Activated naive CD8-positive, alpha-beta T cell treated with anti-CD3 and anti-CD28 coated beads, Interleukin-2, amount 10 ng/mL, durations not matched to agents 7 days and 5 days (primary cell): ENCODE measurements at regions not wholly inside any gene's neighbourhood (a gene's known extent, or its start where the extent isn't known, plus 50 kb on each side); places are given as distances from the start of the nearest gene placed in this dataset.
A peak's percentile ranks its signal among the peaks of the same experiment; 100 is the strongest.
"Not testable (repeated sequence)": the region's sequence is repeated elsewhere in the genome, so short reads cannot be mapped to it uniquely, and the experiment has no call there.

Experiments used
- ATAC-seq: fragments of 150-1000 bp; cut with Tn5 transposase; one replicate; pipeline ENCODE4 v1.10.0; 2021; ENCODE audit warnings: low read depth, moderate library complexity
- POLR2A ChIA-PET: fragments of 350-600 bp; sonication (Branson Sonifier 250); formaldehyde crosslinking; loops from one replicate; lab custom pipeline; 2021; ENCODE audit warnings: antibody characterized with exemption; lab: Charles Lee
- DNase-seq: peaks from one replicate; pipeline ENCODE4 v3.0.0; 2021
- H3K27ac Mint-ChIP-seq: one replicate; pipeline ENCODE4 v1.8.0; 2022; ENCODE audit warnings: mild to moderate bottlenecking, mixed read lengths
- H3K27me3 Mint-ChIP-seq: one replicate; pipeline ENCODE4 v1.8.0; 2022; ENCODE audit warnings: mild to moderate bottlenecking, moderate library complexity, mixed read lengths
- H3K36me3 Mint-ChIP-seq: one replicate; pipeline ENCODE4 v1.8.0; 2021; ENCODE audit warnings: mild to moderate bottlenecking, mixed read lengths
- H3K4me1 Mint-ChIP-seq: one replicate; pipeline ENCODE4 v1.8.0; 2021; ENCODE audit warnings: mixed read lengths
- H3K4me3 Mint-ChIP-seq: one replicate; pipeline ENCODE4 v1.8.0; 2022; ENCODE audit warnings: mild to moderate bottlenecking, moderate library complexity, mixed read lengths
- H3K9me3 Mint-ChIP-seq: one replicate; pipeline ENCODE4 v1.8.0; 2021; ENCODE audit warnings: mixed read lengths

DNA sequence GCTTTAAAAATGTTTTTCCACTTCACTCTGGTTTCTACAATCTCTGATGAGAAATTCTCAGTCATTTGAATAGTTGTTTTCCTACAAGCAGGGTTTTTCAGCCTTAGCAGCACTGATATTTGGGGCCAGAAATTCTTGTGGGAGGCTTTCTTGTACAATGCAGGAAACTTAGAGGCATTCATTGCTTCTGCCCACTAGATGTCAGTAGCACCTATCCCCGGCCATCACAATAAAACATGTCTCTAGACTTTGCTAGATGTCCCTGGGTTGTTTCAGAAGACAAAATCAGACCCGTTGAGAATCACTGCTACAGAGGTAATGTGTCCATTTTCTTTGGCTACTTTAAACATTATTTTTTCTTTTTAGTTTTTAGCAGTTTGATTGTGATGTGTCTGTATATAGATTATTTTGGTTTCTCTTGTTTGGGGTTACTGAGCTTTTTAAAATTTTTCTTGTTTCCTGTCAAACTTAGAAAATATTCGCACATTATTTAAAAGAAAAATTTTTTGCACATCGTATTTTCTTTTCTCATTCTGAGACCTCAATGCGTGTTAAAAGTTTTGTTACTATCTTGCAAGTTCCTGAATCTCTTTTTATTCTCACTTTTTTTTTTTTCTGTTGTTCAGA lies 60.8 kb upstream of the CCDC179 start:
- ATAC-seq (peak; percentile 50), DNase-seq (no peak)
- H3K4me1 Mint-ChIP-seq, result peaks cover 5% of the 10 kb centered on the region
- H3K27ac Mint-ChIP-seq, result no peak overlapping the region
- no peaks in the 10 kb centered on the region for H3K9me3 Mint-ChIP-seq
- no peak overlapping the region for H3K4me3 Mint-ChIP-seq
- POLR2A ChIA-PET, result no interaction called here
- no peaks in the 10 kb centered on the region for H3K27me3 Mint-ChIP-seq
- no peaks in the 10 kb centered on the region for H3K36me3 Mint-ChIP-seq

DNA sequence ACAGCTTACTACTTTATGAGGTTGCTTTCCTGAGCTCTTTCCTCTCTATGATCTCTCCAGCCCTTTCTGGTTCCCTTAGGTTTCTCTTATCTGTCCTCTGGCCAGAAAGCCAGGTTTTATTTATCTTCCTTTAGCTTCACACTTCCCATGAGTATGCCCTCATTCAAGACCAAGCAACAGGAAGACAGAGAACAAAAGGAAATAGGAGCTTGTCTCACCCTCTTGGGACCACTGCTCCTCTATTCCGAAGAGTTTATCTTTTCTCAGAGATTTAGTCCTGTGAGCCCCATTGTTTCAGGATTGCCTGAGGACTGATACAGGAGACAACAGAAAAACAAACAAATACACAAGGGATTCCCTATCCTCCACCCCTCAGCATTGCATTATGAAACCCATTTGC lies 62.4 kb upstream of the CCDC179 start:
- DNase-seq (no peak), ATAC-seq (no peak)
- Mint-ChIP-seq H3K27me3 (no peaks in the 10 kb centered on the region), H3K4me1 (peaks cover 5% of the 10 kb centered on the region), H3K27ac (no peak overlapping the region), H3K36me3 (no peaks in the 10 kb centered on the region), H3K4me3 (no peak overlapping the region), H3K9me3 (no peaks in the 10 kb centered on the region)
- POLR2A ChIA-PET, result no interaction called here

DNA sequence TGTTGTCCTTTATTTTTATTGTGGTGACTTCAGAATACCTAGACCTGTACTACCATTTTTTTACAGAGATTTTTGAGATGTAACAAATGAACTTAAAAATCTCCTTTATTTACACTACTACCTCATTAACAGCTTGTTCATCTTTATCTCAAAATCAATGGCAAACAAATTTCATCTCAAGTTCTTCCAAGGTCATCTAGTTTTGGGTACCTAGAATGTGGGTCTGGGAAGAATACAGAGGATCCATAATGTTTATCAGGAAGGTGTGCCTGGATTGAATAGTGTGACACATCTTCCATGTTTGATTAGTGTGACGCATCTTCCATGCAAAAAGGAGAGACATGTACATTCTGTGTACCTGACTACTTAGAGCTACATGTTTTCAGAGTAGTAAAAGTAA lies 63.3 kb upstream of the CCDC179 start:
- Mint-ChIP-seq H3K4me3 (no peak overlapping the region), H3K27ac (no peak overlapping the region), H3K36me3 (no peaks in the 10 kb centered on the region), H3K4me1 (peaks cover 5% of the 10 kb centered on the region), H3K9me3 (no peaks in the 10 kb centered on the region), H3K27me3 (no peaks in the 10 kb centered on the region)
- POLR2A ChIA-PET, result no interaction called here
- ATAC-seq (no peak), DNase-seq (no peak)

DNA sequence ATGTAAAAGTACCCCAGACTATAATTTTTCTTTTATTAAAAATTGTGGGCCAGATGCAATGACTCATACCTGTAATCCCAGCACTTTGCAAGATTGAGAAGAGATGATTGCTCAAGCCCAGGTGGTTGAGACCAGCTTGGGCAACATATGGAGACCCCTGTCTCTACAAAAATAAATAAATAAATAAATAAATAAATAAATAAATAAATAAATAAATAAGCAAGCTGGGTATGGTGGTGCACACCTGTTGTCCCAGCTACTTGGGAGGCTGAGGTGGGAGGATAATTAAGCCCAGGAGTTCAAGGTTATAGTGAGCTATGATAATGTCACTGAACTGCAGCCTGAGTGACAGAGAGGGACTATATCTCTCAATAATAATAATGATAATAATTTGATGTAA lies 66.1 kb upstream of the CCDC179 start:
- Mint-ChIP-seq H3K36me3 (no peaks in the 10 kb centered on the region), H3K27ac (no peak overlapping the region), H3K27me3 (no peaks in the 10 kb centered on the region), H3K9me3 (no peaks in the 10 kb centered on the region), H3K4me1 (peaks cover 4% of the 10 kb centered on the region), H3K4me3 (no peak overlapping the region)
- DNase-seq (no peak), ATAC-seq (no peak)
- POLR2A ChIA-PET, result no interaction called here

DNA sequence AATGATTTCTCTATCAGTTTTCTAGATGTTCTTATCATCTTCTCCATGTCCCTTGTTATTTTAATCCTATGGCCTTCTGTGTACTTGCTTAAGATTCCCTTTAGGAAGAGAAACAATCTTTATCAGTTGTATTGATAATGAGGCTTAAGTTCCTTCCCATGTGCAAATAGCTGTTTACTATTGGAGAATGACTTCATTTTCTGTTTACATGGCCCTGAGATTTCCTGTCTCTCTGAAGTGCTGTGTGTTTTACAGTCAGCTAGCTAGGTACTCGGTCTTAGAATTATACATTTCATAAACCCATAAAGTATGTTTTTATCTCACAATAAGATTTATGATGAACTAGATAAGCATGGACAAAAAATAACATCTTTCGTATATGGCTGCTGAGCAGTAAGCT lies 67.5 kb upstream of the CCDC179 start:
- Mint-ChIP-seq H3K4me3 (no peak overlapping the region), H3K9me3 (no peaks in the 10 kb centered on the region), H3K27me3 (no peaks in the 10 kb centered on the region), H3K27ac (no peak overlapping the region), H3K4me1 (peaks cover 4% of the 10 kb centered on the region), H3K36me3 (no peaks in the 10 kb centered on the region)
- DNase-seq (no peak), ATAC-seq (no peak)
- POLR2A ChIA-PET, result no interaction called here

DNA sequence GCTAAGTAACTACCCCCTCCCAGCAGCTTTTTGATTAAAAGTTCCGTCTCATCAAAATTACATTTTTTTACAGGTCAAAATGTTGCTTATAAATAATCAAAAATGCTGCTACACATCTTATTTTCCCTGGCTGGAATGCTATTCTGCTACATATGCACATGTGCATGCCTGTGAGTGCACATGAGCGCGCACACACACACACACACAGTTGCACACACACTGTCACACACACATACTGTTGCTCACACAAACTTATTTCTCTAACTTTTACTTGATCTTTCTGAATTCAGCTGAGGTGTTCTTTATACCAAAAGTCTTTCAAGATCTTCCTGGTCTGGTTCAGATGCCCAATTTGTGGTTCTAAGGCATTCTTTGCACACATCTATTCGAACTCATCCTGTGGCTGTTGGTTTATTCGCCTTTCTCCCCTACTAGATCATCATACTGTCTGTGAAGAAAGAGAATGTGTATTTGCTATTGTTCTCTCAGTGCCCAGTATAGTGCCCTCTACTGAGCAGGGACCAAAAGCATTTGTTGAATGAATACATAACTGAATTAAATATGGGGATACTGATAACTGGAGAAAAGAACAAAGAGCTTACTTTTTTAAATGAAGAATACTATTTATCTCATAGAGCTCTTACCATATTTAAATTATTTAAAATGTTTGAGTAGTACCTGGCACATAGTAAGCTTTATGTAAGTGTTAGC lies 68.1 kb upstream of the CCDC179 start:
- no peaks in the 10 kb centered on the region for H3K27me3 Mint-ChIP-seq
- ATAC-seq (no peak), DNase-seq (no peak)
- POLR2A ChIA-PET, result no interaction called here
- H3K4me3 Mint-ChIP-seq, result no peak overlapping the region
- no peaks in the 10 kb centered on the region for H3K9me3 Mint-ChIP-seq
- no peak overlapping the region for H3K27ac Mint-ChIP-seq
- no peaks in the 10 kb centered on the region for H3K36me3 Mint-ChIP-seq
- peaks cover 4% of the 10 kb centered on the region for H3K4me1 Mint-ChIP-seq

DNA sequence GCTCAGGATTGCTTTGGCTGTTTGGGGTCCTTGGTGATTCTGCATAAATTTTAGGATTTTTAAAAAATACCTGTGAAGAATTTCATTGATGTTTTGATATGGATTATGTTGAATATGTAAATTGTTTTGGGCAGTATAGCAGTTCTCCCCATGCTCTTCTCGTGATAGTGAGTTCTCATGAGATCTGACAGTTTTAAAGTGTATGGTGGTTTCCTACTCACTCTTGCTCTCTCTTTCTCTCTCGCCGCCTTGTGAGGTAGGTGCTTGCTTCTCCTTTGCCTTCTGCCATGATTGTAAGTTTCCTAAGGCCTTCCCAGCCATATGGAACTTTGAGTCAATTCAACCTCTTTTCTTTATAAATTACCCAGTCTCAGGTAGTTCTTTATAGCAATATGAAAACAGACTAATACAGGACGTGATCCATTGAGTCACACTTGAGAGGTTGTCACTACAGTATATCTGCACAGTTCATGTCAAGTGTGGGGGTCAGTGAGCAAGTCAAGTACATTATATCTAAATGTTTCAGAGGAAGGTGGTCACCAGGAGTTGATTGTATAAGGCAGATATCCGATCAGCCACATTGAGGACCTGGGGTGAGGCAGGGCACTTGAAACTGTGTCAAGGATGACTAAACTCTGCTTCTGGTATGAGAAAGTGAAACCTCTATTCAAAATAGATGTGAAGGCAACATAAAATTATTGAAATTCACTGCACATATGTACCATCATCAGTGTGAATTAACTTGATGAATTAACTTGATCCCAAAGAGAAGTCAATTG lies 70.7 kb upstream of the CCDC179 start:
- ATAC-seq (no peak), DNase-seq (no peak)
- Mint-ChIP-seq H3K4me3 (no peak overlapping the region), H3K36me3 (no peaks in the 10 kb centered on the region), H3K27ac (no peak overlapping the region), H3K9me3 (no peaks in the 10 kb centered on the region), H3K4me1 (peaks cover 4% of the 10 kb centered on the region), H3K27me3 (no peaks in the 10 kb centered on the region)
- POLR2A ChIA-PET, result no interaction called here

DNA sequence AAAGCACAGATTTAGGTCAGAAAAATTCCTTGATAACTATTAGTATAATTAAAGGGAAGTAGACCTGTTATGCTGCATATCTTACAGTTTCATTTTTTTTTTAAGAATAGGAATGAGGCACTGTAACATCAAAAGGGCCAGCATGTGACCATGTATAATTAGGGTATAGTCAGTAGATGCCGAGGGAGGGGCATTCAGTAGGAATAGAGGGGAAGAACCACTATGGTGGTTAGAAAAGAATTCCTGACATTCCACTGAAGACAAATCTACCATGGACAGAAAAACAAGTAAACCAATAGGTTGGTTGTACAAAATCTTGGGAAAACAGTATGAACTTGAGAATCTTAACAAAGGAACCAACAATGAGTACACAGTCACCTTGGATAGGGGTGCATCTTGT lies 78.4 kb upstream of the CCDC179 start:
- Mint-ChIP-seq H3K4me3 (no peak overlapping the region), H3K27me3 (no peaks in the 10 kb centered on the region), H3K9me3 (peaks cover 7% of the 10 kb centered on the region), H3K27ac (no peak overlapping the region), H3K36me3 (no peaks in the 10 kb centered on the region), H3K4me1 (no peaks in the 10 kb centered on the region)
- DNase-seq (no peak), ATAC-seq (no peak)
- POLR2A ChIA-PET, result no interaction called here

DNA sequence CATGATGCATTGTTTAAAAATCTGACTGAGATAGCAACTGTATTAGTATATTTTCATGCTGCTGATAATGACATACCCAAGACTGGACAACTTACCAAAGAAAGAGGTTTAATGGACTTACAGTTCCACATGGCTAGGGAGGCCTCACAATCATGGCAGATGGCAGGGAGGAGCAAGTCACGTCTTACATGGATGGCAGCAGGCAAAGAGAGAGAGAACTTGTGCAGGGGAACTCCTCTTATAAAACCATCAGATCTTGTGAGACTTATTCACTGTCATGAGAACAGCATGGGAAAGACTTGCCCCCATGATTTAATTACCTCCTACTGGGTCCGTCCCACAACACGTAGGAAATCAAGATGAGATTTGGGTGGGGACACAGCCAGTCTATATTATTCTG lies 81.3 kb upstream of the CCDC179 start:
- H3K27me3 Mint-ChIP-seq, POLR2A ChIA-PET, H3K27ac Mint-ChIP-seq, H3K4me3 Mint-ChIP-seq, ATAC-seq, H3K9me3 Mint-ChIP-seq, DNase-seq, H3K36me3 Mint-ChIP-seq, H3K4me1 Mint-ChIP-seq: not testable (repeated sequence)

DNA sequence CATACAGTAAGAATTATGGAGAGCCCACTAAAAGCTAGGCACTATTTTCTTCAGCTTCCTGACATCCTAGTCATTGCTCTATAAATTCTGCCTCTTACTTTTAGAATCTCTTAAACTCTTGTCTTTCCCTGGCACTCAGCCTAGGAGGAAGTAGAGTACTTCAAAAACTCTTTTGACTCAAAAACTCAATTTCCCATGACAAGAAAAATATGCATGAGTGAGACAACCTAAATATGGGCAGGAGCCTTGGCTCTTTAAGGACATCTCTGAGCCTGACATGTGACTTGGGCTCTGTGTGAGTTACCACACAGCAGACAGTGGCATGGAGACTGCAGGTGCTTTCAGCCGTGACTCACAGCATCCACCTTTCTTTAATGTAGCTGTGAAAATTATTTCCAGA lies 97.5 kb upstream of the CCDC179 start:
- no peak for DNase-seq
- Mint-ChIP-seq H3K4me1 (no peaks in the 10 kb centered on the region), H3K9me3 (peaks cover 5% of the 10 kb centered on the region), H3K4me3 (no peak overlapping the region), H3K36me3 (no peaks in the 10 kb centered on the region), H3K27me3 (no peaks in the 10 kb centered on the region), H3K27ac (no peak overlapping the region)
- no peak for ATAC-seq
- POLR2A ChIA-PET, result no interaction called here

DNA sequence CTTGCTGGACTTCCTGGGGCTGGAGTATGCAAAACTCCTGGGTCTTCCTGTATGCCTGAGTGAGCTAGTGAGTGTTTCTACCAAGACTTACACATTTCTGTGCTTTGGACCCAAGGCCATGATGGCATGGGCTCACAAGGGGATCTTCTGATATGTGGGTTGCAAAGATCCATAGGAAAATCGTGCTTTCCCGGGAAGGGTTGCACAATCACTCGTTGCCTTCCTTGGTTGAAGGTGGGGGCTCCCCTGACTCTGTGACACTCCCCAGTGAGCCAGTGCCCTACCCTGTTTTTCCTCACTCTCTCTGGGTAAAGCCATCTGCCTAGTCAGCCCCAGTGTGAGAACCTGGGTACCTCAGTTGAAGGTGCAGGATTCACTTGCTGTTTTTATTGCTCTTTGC lies 114.0 kb upstream of the CCDC179 start:
- ATAC-seq, result no peak
- Mint-ChIP-seq H3K4me1 (no peaks in the 10 kb centered on the region), H3K36me3 (no peaks in the 10 kb centered on the region), H3K27me3 (no peaks in the 10 kb centered on the region), H3K27ac (no peak overlapping the region), H3K9me3 (peaks cover 6% of the 10 kb centered on the region), H3K4me3 (no peak overlapping the region)
- DNase-seq, result no peak
- POLR2A ChIA-PET, result no interaction called here

DNA sequence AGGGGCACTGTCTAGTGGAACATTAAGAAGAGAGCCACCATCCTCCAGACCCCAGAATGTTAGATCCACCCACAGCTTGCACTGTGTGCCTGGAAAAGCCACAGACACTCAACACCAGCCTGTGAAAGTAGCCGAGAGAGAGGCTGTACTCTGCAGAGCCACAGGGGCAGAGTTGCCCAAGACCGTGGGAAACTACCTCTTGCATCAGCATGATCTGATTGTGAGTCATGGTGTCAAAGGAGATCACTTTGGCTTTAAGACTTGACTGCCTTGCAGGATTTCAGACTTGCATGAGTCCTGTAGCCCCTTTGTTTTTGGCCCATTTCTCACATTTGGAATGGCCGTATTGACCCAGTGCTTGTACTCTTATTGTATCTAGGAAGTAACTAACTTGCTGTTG lies 115.9 kb upstream of the CCDC179 start:
- ATAC-seq (no peak), DNase-seq (no peak)
- Mint-ChIP-seq H3K9me3 (peaks cover 6% of the 10 kb centered on the region), H3K27ac (no peak overlapping the region), H3K4me3 (no peak overlapping the region), H3K27me3 (no peaks in the 10 kb centered on the region), H3K4me1 (no peaks in the 10 kb centered on the region), H3K36me3 (no peaks in the 10 kb centered on the region)
- POLR2A ChIA-PET, result no interaction called here

DNA sequence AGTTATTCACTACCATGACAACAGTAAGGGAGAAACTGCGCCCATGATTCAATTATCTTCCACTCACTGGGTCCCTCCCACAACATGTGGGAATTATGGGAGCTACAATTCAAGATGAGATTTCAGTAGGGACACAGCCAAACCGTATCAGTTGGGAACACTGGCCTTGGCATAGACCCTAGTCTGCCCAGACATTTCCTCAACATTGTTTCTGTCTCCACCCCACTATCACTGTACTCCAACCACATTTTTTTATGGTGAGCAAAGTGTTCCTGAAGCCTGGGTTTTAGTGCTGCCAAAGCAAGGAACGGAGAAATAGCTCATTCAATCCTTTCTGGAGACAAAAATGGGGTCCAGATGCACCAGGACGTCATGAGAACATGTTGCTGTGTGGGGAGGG lies 122.6 kb upstream of the CCDC179 start:
- H3K4me1 Mint-ChIP-seq, result no peaks in the 10 kb centered on the region
- H3K4me3 Mint-ChIP-seq, result no peak overlapping the region
- POLR2A ChIA-PET, result no interaction called here
- peaks cover 8% of the 10 kb centered on the region for H3K9me3 Mint-ChIP-seq
- no peaks in the 10 kb centered on the region for H3K27me3 Mint-ChIP-seq
- no peak for DNase-seq
- no peak overlapping the region for H3K27ac Mint-ChIP-seq
- no peak for ATAC-seq
- H3K36me3 Mint-ChIP-seq, result no peaks in the 10 kb centered on the region

DNA sequence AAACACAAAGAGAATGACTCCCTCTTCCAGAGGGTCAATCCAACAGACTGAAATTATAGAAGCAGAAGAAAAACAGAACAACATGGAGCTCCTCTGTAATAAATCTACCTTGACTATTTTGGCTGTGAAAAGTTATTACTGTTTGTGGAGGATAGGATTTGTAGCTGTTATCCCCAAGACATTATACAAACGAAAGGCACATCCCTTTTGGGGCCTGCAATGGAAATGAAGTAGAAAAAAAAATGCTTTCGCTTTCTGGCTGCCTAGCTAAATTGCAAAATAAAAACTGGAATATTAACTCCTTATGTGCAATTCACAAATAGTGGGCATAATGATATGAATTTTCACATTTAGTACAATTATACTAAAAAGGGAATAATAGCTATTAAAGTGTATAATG lies 123.8 kb upstream of the CCDC179 start:
- no peak for ATAC-seq
- H3K36me3 Mint-ChIP-seq, result no peaks in the 10 kb centered on the region
- no peaks in the 10 kb centered on the region for H3K4me1 Mint-ChIP-seq
- peaks cover 8% of the 10 kb centered on the region for H3K9me3 Mint-ChIP-seq
- no peak overlapping the region for H3K4me3 Mint-ChIP-seq
- H3K27me3 Mint-ChIP-seq, result no peaks in the 10 kb centered on the region
- no peak overlapping the region for H3K27ac Mint-ChIP-seq
- no peak for DNase-seq
- POLR2A ChIA-PET, result no interaction called here
